Central memory CD4-positive, alpha-beta T cell (primary cell): ENCODE measurements at regions not wholly inside any gene's neighbourhood (a gene's known extent, or its start where the extent isn't known, plus 50 kb on each side); places are given as distances from the start of the nearest gene placed in this dataset.

Experiments used
- DNase-seq: peaks from one replicate; pipeline ENCODE4 v3.0.0; 2022

GRCh38 chr2:8223695-8224346, 458.0 kb upstream of the ID2 start:
- no peak for DNase-seq

GRCh38 chr2:8224347-8225190, 457.3 kb upstream of the ID2 start:
- DNase-seq, result no peak

- DNase-seq, result no peak
Observed at GRCh38 chr2:8225266-8225665, 456.6 kb upstream of the ID2 start.

GRCh38 chr2:8225798-8226197, 456.1 kb upstream of the ID2 start:
- DNase-seq, result no peak

GRCh38 chr2:8229546-8229986, 452.3 kb upstream of the ID2 start:
- DNase-seq, result no peak

- DNase-seq, result no peak
Observed at GRCh38 chr2:8230466-8230865, 451.4 kb upstream of the ID2 start.

- no peak for DNase-seq
Observed at GRCh38 chr2:8231902-8232301, 450.0 kb upstream of the ID2 start.

GRCh38 chr2:8232871-8233270, 449.0 kb upstream of the ID2 start:
- DNase-seq, result no peak

GRCh38 chr2:8234253-8234652, 447.6 kb upstream of the ID2 start:
- no peak for DNase-seq

GRCh38 chr2:8234757-8235374, 447.0 kb upstream of the ID2 start:
- DNase-seq, result no peak

GRCh38 chr2:8235419-8235818, 446.4 kb upstream of the ID2 start:
- no peak for DNase-seq

GRCh38 chr2:8236391-8236790, 445.5 kb upstream of the ID2 start:
- no peak for DNase-seq

GRCh38 chr2:8238521-8239230, 443.2 kb upstream of the ID2 start:
- no peak for DNase-seq

- peak; percentile 6 for DNase-seq
Observed at GRCh38 chr2:8239531-8240088, 442.2 kb upstream of the ID2 start.

- no peak for DNase-seq
Observed at GRCh38 chr2:8241317-8241716, 440.5 kb upstream of the ID2 start.

GRCh38 chr2:8242739-8243138, 439.1 kb upstream of the ID2 start:
- DNase-seq, result no peak

GRCh38 chr2:8243748-8244400, 438.0 kb upstream of the ID2 start:
- no peak for DNase-seq

- no peak for DNase-seq
Observed at GRCh38 chr2:8244639-8245038, 437.2 kb upstream of the ID2 start.

- DNase-seq, result no peak
Observed at GRCh38 chr2:8246137-8246536, 435.7 kb upstream of the ID2 start.

- DNase-seq, result no peak
Observed at GRCh38 chr2:8247905-8248622, 433.8 kb upstream of the ID2 start.

- DNase-seq, result no peak
Observed at GRCh38 chr2:8248623-8248957, 433.3 kb upstream of the ID2 start.

GRCh38 chr2:8249141-8249540, 432.7 kb upstream of the ID2 start:
- DNase-seq, result no peak
